ENCODE measurements at regions not wholly inside any gene's neighbourhood (a gene's known extent, or its start where the extent isn't known, plus 50 kb on each side); places are given as distances from the start of the nearest gene placed in this dataset.

GRCh38 chr2:221716426-221717303 lies 144.6 kb upstream of the EPHA4 start:
- no peak overlapping the region for H2AFZ ChIP-seq (ENCODE audit: control insufficient read depth, low read length)
- no peak overlapping the region for H3K9ac ChIP-seq (ENCODE audit: control insufficient read depth, extremely low read depth, insufficient read depth, low read length)

GRCh38 chr2:221715523-221716247 lies 143.6 kb upstream of the EPHA4 start:
- Histone ChIP-seq H3K9ac (ENCODE audit: control insufficient read depth, extremely low read depth, insufficient read depth, low read length) (no peak overlapping the region), H3K27me3 (ENCODE audit: control insufficient read depth, extremely low read depth, insufficient read depth, low read length) (no peaks in the 10 kb centered on the region), H3K27ac (ENCODE audit: control insufficient read depth, insufficient read depth, low read length) (no peak overlapping the region), H3K36me3 (ENCODE audit: control insufficient read depth in 2 of 2, extremely low read depth in 1 of 2, insufficient read depth in 2 of 2, low read length in 2 of 2) (no peaks in the 10 kb centered on the region), H3K9me3 (ENCODE audit: control insufficient read depth, low read depth, low read length) (no peaks in the 10 kb centered on the region), H3K4me1 (ENCODE audit: control insufficient read depth, extremely low read depth, insufficient read depth, low read length) (no peaks in the 10 kb centered on the region), H3K4me2 (ENCODE audit: control insufficient read depth, extremely low read depth, insufficient read depth, low read depth, low read length) (no peak overlapping the region), H3K9me1 (ENCODE audit: control insufficient read depth, extremely low read depth, insufficient read depth, low read length) (no peaks in the 10 kb centered on the region), H2AFZ (ENCODE audit: control insufficient read depth, low read length) (no peak overlapping the region), H4K20me1 (ENCODE audit: control insufficient read depth, extremely low read depth, insufficient read depth, low read length) (no peaks in the 10 kb centered on the region), H3K79me2 (ENCODE audit: control insufficient read depth, insufficient read depth, low read length) (no peaks in the 10 kb centered on the region), H3K4me3 (ENCODE audit: control insufficient read depth in 2 of 3, extremely low read depth in 1 of 3, insufficient read depth in 2 of 3, low read depth in 1 of 3, low read length in 3 of 3) (no peak overlapping the region)
- FAIRE-seq: no peak
- TF ChIP-seq EZH2 (IDR thresholded peaks at IDR 0.05; ENCODE audit: low read length): no peak
- TF ChIP-seq CTCF (optimal IDR thresholded peaks at IDR 0.05 in 1 of 3, IDR thresholded peaks at IDR 0.05 in 1 of 3, conservative IDR thresholded peaks at IDR 0.05 in 1 of 3; ENCODE audit: extremely low read depth in 1 of 3, insufficient read depth in 2 of 3, low read length in 3 of 3): no peak
- dilution Hi-C loops (cut with MboI; ENCODE audit: extremely low pct_ligation_motif_present, low sequenced_read_pairs): no loop called here
- DNase-seq (ENCODE audit: low read depth, low spot score): no peak

More at GRCh38 chr2:221716426-221717303, 144.6 kb upstream of the EPHA4 start:
- Histone ChIP-seq H3K9me3 (ENCODE audit: control insufficient read depth, low read depth, low read length) (no peaks in the 10 kb centered on the region), H3K27me3 (ENCODE audit: control insufficient read depth, extremely low read depth, insufficient read depth, low read length) (no peaks in the 10 kb centered on the region), H3K4me3 (ENCODE audit: control insufficient read depth in 2 of 3, extremely low read depth in 1 of 3, insufficient read depth in 2 of 3, low read depth in 1 of 3, low read length in 3 of 3) (no peak overlapping the region), H3K79me2 (ENCODE audit: control insufficient read depth, insufficient read depth, low read length) (no peaks in the 10 kb centered on the region), H3K27ac (ENCODE audit: control insufficient read depth, insufficient read depth, low read length) (no peak overlapping the region), H4K20me1 (ENCODE audit: control insufficient read depth, extremely low read depth, insufficient read depth, low read length) (no peaks in the 10 kb centered on the region), H3K4me2 (ENCODE audit: control insufficient read depth, extremely low read depth, insufficient read depth, low read depth, low read length) (no peak overlapping the region), H3K36me3 (ENCODE audit: control insufficient read depth in 2 of 2, extremely low read depth in 1 of 2, insufficient read depth in 2 of 2, low read length in 2 of 2) (no peaks in the 10 kb centered on the region), H3K4me1 (ENCODE audit: control insufficient read depth, extremely low read depth, insufficient read depth, low read length) (no peaks in the 10 kb centered on the region), H3K9me1 (ENCODE audit: control insufficient read depth, extremely low read depth, insufficient read depth, low read length) (no peaks in the 10 kb centered on the region)
- FAIRE-seq: no peak
- dilution Hi-C loops (cut with MboI; ENCODE audit: extremely low pct_ligation_motif_present, low sequenced_read_pairs): no loop called here
- TF ChIP-seq EZH2 (IDR thresholded peaks at IDR 0.05; ENCODE audit: low read length) (no peak), CTCF (optimal IDR thresholded peaks at IDR 0.05 in 1 of 3, IDR thresholded peaks at IDR 0.05 in 1 of 3, conservative IDR thresholded peaks at IDR 0.05 in 1 of 3; ENCODE audit: extremely low read depth in 1 of 3, insufficient read depth in 2 of 3, low read length in 3 of 3) (no peak)
- DNase-seq (ENCODE audit: low read depth, low spot score): no peak

All from keratinocyte (primary cell).